ENCODE measurements at regions not wholly inside any gene's neighbourhood (a gene's known extent, or its start where the extent isn't known, plus 50 kb on each side); places are given as distances from the start of the nearest gene placed in this dataset.

DNA sequence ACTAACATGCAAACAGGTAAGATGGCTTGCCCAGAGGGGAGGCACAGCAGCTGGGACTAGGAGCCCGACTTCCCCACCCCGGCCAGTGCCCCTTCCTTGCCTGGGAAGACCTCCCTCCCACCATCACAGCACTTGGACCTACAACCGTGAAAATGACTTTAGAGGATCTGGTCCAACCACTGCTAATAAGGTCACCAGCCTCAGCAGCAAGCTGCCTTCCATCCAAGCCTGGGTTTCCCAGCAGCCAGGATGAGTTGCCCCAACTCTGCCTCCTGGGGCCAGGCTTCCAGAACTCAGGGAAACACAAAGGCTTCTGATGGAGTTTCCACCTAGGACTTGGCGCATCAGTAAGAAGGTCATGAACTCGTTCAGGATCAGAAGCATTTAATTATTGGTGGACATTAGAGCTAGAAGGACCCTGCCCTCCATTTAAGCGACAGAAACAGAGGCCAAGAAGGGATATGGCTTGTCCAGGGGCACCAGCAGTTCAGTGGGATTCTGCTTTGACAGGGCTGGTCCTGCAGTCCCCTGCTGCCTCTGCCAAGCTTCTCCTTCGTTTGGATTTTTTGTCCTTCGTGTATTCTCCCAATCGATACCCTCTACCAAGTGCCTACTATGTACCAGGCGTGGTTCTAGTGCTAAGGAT, 403.0 kb upstream of the ID2 start:
- DNase-seq = no peak

DNA sequence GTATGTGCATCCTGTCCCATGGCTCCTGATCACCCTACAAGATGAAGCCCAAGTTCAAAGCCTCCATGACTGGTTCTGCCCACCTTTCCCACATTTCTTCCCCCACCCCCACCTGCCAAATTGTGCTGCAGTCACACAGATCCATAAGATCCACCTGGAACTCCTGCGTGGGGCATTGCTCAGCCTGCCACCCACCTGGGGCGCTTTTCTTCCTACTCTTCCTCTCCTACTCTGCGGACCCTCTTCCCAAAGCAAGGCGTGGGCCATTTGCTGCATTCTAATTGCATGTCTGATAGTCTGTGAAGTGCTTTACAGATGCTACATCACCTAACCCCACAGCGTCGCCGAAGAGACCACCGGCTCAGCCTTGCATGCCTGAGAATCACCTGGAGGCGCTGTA, 402.4 kb upstream of the ID2 start:
- no peak for DNase-seq

DNA sequence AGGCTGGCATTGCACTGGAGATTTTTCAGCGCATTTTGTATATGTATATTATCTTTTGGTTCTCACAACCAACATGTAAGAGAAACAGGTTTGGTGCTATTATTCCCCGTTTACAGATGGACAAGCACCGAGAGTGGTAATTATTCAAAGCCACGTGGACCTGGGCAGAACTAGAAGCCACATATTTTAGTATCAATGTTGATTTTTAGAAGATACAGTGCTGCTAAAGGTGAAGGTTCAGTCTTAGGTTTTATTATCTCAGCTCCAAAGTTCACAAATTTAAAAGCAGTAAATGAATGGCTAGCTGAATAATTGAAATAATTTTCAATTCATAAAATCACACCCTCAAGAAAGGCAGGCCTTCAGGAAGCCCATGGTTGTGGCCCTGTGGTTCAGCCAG, 400.6 kb upstream of the ID2 start:
- DNase-seq = no peak

DNA sequence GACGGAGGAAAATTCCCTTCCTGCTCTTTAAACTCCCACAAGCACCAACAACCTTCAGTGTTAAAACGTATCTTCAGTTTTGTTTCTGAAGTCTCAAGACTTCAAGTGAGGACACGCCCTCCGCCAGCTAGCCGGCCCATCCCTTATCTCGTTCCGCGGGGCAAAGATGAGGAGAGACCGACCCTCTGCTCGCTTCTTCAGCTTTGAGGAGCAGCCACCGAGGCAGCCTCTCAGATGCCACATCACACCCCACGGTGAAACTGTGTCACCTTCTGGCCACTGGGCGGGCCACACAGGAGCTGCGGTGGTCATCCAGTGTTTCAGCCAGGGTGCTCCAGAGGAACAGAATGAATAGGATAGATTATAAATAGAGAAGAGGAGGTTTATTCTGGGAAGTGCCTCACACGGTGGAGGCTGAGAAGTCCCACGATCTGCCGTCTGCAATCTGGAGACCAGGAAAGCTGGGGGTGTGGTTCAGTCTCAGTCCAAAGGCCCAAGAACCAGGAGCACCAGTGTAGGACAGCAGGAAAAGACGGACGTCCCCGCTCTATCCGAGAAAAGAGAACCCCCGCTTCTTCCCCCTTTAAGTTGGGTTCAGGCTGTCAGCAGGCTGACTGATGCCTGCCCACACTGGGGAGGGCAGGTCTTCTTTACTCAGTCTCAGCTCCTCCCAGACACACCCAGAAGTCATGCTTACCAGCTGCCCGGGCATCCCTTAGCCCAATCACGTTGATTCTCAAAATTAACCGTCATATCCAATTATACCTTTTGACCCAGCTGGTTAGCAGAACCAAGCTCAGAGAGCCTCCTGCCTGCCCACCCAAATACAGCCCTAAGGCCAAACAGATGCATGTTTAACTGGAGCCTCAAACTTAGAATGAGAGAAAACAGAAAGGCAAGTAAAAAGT, 399.7 kb upstream of the ID2 start:
- no peak for DNase-seq

DNA sequence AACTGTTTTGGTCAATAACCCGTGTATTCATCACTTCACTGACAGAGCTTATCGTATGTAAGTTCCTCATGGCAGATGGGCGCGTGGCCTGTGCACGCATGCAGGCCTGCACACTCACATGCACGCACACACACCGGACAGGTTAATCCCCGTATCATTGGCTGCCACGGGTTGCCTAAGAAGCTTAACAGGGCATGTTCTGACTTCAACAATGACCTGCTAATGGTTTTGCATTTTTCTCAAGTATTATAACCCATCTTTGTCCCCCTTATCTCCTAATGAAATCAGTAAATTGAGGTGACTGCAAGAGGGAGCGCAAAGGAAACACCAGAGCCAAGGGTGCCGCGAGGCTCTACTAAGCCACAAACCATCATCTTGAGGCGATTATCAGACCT, 399.0 kb upstream of the ID2 start:
- no peak for DNase-seq

DNA sequence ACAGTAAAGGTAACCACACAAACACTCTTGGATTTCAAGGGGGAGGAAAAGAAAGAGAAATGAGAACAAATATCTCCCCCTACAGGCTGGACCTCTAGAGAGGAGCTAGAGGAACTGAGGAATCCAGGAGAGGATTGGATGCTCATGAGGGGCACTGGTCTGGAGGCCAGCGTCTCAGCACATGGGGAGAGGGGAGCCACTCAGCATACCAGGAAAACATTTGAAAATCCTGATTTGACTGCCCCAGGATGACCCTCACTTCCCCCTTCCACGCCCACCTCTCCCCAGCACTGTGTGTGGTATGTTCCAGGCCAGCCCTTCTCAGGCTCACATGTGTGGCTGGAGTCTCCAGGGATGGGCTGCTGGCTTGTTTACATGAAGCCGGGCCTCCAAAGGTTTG, 396.8 kb upstream of the ID2 start:
- no peak for DNase-seq

DNA sequence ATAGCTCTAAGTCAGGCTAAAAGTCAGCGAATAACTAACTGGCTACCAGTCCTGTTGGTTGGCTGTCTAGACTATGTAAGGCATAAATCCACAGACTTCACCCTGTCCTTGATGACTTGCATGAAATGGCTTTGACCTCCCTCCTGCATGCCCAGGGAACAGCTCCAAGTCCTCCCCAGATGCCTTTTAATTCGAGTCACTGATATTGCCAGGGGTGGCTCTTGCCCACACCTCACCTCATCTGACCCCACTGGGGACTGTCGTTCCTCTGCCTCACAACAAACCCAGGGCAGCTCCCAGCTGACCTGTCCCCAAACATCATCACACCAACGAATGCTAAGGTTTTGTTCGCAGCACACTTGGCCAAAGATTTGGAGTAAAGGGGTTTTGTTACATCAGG, 396.0 kb upstream of the ID2 start:
- no peak for DNase-seq

DNA sequence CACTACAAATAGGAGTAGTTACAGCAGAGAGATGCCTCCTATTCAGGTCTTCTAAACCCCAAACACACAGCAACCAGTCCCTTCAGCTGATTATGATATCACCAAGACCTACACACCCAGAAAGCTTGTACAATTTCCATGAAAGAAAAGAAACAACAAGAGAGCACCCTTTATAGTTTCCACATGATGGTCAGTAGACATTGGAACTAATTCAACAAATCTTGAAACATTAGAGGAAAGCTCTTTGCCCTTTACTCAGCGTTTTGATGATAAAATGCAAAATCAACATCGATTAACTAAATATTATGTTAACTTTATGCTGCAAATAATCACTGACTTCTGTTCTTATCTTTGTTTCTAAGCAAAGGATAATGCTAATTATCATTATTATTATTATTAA, 393.6 kb upstream of the ID2 start:
- no peak for DNase-seq

DNA sequence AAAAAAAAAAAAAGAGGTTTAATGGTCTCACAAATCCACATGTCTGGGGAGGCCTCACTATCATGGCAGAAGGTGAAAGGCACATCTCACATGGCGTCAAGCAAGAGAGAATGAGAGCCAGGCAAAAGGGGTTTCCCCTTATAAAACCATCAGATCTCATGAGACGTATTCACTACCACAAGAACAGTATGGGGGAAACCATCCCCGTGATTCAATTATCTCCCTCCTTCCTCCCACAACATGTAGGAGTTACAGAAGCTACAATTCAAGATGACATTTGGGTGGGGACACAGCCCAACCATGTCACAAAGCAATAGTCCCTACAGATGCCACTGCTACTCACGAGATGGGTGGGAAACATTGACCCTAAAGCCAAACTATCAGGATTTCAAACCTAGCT, 392.7 kb upstream of the ID2 start:
- DNase-seq = no peak

DNA sequence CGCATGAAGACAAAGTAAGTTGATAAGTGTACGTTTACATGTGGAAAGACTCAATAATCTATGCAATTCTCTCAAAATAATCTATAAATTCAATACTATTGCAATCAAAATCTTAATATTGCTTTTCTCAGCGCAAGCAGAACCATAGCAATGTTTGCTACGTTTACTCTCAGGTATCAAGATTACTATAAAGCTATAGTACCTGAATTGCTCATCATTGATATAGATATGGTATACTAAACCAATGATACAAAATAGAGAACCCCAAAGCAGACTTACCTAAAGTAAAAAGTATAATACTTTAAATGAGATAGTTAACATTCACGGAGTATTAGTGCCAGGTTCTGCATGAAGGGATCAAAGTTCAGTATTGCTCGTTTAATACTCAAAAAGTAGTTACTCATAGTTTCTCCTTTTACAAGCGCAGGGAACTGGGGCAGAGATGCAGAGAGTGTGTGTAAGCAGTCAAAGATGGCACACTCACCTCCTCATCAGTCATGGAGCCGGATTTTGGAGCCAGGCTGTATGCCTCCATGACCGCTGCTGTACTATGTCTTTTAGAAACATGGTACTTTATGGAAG, 391.0 kb upstream of the ID2 start:
- no peak for DNase-seq

DNA sequence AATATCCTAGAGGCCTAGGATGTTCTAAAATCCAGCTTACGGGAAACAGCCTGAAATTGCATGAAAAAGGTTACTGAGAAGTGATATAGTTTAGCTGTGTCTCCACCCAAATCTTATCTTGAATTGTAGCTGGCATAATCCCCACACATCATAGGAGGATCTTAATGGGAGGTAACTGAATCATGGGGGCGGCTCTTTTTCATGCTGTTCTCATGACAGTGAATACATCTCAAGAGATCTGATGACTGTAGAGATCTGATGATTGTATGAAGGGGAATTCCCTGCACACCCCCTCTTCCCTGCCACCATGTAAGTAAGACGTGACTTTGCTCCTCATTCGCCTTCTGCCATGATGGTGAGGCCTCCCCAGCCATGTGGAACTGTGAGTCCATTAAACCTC, 385.6 kb upstream of the ID2 start:
- no peak for DNase-seq

DNA sequence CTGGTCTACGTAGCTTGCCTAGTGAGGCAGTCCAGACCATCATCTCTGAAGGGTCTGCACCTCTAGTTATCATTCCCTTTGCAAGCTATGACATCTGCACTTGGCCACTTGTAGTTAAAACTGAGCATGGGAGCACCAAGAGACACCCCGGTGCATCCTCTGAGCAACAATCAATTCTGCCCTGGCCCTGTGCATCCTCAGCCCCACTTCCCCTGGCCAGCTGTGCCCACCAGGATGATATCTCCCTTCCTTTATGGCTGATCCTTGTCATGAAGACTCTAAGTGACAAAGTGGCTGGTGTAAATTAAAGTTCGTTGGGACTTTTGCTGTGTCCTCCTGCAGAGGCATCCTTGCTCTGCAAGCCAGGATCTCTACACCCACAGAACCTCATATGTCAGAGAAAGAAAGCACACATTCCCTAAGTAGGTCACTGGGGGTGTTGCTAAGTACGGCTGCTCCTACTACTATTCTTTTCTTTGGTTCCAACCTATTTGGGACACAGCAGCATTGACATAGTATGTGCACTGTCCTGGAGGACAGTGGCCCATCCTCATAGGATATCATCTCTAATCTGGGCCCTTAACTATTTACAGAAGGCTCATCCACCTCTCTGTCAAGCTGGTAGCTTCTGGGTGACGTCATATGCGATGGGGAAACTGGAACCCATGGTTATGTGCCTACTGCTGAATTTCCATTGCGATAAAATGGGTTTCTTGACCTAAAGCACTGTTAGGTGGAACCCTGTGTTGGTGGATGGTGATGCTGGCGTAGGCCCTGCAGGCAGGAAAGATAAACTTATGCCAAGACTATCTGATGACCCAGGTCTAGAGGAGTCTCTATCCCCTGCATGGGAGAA, 384.3 kb upstream of the ID2 start:
- DNase-seq = no peak

DNA sequence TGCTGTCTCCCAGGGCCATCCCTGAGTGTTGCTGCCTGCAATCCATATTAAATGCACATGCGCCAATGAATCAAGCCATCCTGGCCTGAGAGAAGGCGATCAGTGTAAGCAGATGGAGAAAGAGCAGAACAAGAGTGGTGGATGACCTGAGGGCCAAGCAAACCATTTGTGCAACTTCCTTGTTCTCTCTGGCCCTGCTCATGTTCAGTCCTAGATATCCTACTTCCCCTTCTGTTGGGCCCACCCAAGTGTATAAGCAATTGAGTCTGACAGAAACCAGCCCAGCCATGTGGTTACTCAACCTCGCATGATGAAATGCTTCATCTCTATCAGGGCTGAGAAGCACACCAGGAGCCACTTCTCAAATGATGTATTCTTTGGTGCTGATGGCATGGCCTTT, 383.1 kb upstream of the ID2 start:
- no peak for DNase-seq

DNA sequence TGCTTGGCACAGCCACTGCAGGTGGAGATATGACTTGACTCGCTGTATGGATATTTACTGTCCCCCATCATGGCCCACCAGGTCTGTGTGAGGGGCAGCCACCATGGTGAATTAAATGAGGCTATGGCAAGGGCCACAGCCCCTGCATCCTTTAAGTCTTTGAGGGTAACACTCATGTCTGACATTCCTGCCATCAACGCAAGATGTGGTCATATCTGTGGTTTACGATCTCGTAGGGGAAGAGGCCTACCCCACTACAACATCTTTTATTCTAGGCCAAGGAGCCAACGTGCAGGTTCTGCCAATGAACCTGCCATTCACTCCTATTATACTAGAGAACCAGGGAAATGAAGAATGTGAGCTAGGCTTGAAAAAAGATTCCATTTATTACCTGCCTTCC, 381.6 kb upstream of the ID2 start:
- DNase-seq = no peak

DNA sequence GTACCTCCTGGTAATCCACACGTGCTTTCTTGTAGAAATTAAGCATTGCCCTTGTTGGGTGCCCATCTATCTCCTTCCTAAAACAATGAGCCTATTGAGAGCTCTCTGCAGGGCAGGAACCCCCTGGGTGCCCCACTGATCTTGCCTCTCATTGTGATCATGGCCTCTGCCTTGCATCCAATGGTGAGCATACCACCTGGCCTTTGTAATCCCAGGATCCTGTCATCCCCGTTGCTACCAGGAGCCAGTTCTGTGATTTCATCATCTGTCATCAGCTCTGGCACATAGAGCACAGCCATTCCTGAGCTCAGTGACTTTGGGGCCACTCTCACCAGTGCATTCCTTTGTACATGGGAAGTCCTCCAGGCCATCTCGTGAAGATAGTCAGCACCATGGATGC, 381.0 kb upstream of the ID2 start:
- no peak for DNase-seq

DNA sequence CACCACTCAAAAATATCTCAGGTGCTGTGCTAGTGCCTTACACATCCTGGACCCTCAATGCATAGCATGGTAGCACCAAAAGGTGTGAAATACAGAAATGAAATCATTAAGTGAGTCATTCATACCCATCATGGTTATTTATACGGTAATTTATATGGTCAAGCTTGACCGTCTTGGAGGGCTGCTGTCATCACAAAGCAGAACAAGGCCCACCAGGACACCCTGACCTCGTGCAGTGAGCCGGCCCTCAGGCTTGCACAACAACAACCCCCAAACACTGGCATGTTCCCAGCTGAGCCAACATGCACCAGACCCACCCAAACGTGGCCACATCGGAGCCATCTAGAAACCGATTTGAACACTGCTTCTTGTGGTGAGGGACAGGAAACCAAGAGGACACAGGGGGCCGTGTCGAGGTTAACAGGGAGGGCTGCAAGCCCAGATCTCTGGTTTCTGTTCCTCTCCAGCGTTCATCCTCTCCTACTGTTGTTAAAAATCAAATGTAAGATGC, 378.5 kb upstream of the ID2 start:
- DNase-seq = no peak

DNA sequence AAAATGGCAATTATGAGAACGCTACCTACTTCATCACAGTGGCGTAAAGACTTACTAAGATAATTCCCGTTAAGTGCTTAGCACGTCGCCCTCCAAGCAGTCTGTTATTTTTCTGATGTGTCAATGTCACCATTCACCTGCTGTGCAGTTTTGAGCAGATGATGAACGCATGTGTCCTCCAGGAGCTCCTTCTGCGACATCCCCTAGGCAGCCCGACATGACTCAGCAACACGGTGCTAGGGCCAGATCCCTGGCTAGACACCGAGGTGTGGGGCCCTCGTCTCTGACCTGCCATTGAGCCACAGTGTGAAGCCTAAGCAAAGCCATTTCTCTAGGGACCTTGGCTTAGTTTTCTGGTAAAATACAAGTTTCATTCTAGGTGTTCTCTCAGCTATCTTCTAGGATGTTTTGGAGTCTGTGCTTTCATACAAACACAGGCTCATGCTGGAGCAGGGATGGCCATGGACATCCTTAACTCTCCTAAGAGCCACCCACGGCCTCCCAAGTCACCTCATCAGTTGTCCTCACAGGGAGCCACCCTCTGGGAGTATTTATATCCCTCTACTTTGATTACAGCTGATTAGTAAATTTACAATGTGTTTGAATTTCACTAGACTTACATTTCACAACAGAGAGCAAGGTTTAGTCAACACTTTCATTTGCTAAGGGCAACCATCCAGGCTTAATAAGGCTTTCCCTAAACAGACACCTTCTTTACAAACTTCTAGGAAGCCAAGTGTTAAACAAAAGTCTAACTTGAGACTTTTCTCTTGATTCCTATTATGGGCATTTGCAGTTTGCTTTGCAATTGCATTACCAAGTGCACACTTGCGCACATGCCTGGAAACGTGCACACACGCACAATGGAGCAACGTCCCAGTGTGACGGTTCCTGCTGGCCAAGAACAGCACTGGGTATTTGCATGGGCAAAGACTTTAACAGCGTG, 376.8 kb upstream of the ID2 start:
- no peak for DNase-seq

DNA sequence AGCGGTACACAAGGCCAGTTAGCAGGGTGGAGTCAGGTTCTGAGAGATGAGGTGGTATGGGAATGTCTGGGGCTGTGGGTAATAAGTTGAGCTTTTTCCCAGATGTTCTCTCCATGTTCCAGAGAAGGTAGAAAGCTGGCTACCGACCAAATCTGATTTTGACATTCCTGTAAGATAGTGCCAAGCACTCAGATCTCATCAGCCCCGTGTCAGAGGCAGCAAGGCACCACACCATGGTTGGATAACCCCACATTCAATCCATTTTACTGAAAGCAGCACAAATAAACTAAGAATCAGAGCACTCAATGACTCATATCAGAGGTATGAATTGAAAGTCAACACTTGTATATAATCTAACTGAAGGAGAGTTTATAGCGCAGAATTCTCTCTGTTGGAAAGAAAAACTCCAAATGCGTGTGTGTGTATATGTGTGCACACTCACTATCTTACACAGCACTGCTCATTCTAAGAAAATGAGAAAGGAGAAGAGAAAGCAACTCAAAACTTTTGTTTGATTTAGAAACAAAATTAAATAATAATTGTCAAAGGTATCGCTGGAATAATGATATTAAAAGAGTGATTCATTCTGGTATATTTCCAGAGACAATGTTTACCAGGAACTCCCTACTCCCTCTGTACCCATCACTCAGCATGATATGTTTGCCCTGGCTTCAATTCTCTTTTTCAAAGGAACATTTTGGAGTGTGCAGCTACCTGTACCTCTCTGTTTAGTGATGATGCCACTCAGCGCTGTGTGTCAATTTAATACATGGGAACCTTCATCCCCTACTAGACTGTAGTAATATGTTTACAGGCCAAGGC, 375.1 kb upstream of the ID2 start:
- no peak for DNase-seq

DNA sequence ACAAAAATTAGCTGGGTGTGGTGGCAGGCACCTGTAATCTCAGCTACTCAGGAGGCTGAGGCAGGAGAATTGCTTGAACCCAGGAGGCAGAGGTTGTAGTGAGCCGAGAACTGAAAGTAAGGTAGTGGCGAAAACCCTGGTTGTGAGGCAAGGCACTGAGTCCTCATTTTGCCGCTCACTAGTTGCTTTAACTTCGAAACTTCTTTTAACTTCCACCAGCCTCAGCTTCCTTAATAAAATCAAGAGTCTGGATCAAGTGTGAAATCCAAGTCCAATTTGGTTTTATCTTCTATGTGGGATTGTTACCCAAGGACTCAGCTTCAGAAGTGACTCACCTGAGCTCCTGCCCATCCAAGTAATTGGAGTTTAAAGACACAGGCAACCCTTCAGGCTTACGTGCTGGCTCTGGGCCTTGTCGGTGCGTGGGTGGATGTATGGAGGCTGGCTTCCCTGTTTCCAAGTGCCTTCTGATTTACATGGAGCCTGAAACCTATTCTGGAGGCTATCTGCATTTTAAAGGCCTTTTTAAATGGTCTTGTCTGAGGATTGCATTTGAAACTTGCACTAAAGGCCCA, 374.2 kb upstream of the ID2 start:
- DNase-seq = no peak

DNA sequence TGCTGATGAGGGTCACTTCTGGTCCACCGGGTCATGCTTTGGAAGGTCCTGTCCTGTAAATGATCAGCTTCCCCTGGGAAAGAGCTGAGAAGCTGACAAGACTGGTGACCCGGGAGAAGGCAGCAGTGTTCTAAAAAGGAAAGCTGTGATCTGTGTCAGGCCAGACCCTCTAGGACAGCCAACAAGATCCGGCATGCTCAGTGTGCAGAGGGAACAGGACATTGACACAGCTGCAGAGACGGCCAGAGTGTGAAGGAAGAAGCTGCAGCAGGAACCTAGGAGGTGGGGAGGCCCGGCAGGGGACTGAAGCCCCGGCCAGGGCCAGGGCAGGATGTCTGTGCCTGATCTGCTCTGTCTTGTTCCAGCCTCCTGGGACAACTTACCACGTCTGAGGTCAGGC, 372.7 kb upstream of the ID2 start:
- no peak for DNase-seq
